GM23338 (cell line): ENCODE measurements at regions not wholly inside any gene's neighbourhood (a gene's known extent, or its start where the extent isn't known, plus 50 kb on each side); places are given as distances from the start of the nearest gene placed in this dataset.

Experiments used
- ATAC-seq: fragments of 200-7000 bp; cut with Tn5 transposase; 3 replicates; pipeline ENCODE4 v1.9.1; 2020
- DNase-seq: peaks from one replicate; pipeline ENCODE4 v3.0.0-alpha.2; 2015; ENCODE audit warnings: low spot score
- H2AFZ ChIP-seq: fragments of 200-600 bp; sonication (generic); 2 replicates; pipeline ENCODE4 v1.8.0; 2016; ENCODE audit warnings: antibody characterized with exemption, mild to moderate bottlenecking, moderate library complexity
- H3F3A ChIP-seq: fragments of 200-600 bp; sonication (generic); replicated peaks from 2 replicates; pipeline ENCODE4 v1.8.0; 2017; ENCODE audit warnings: antibody characterized with exemption, mixed run types, low read depth
- H3K27ac ChIP-seq: fragments of 200-600 bp; sonication (generic); 2 replicates; pipeline ENCODE4 v1.6.1; 2016; ENCODE audit warnings: low read depth
- H3K27me3 ChIP-seq: fragments of 200-600 bp; sonication (generic); 2 replicates; pipeline ENCODE4 v1.8.0; 2016; ENCODE audit warnings: mild to moderate bottlenecking, mixed run types, moderate library complexity; ENCODE audit not compliant: insufficient read depth
- H3K36me3 ChIP-seq: fragments of 200-600 bp; sonication (generic); 2 replicates; pipeline ENCODE4 v1.8.0; 2016; ENCODE audit warnings: mild to moderate bottlenecking; ENCODE audit not compliant: insufficient read depth
- H3K4me1 ChIP-seq: fragments of 200-600 bp; sonication (generic); 2 replicates; pipeline ENCODE4 v1.8.0; 2016; ENCODE audit warnings: mild to moderate bottlenecking, moderate library complexity; ENCODE audit not compliant: insufficient read depth
- H3K4me2 ChIP-seq: fragments of 200-600 bp; sonication (generic); 2 replicates; pipeline ENCODE4 v1.7.1; 2017; ENCODE audit warnings: mixed run types
- H3K4me3 ChIP-seq: fragments of 200-600 bp; sonication (generic); 2 replicates; pipeline ENCODE4 v1.6.1; 2016; ENCODE audit warnings: mixed run types
- H3K79me2 ChIP-seq: fragments of 200-600 bp; sonication (generic); replicated peaks from 2 replicates; pipeline ENCODE4 v1.8.0; 2017; ENCODE audit warnings: mild to moderate bottlenecking; ENCODE audit not compliant: insufficient read depth
- H3K9me2 ChIP-seq: fragments of 200-600 bp; sonication (generic); 2 replicates; pipeline ENCODE4 v1.8.0; 2017; ENCODE audit not compliant: insufficient read depth
- H4K20me1 ChIP-seq: fragments of 200-600 bp; sonication (generic); replicated peaks from 2 replicates; pipeline ENCODE4 v1.8.0; 2017; ENCODE audit warnings: mild to moderate bottlenecking; ENCODE audit not compliant: insufficient read depth
- H3K27ac Mint-ChIP-seq: 2 replicates; pipeline ENCODE4 v1.8.0; 2020; ENCODE audit warnings: inconsistent platforms, mild to moderate bottlenecking, moderate library complexity, mixed read lengths
- H3K27me3 Mint-ChIP-seq: 3 replicates; pipeline ENCODE4 v1.8.0; 2022; ENCODE audit warnings: low read depth, mild to moderate bottlenecking, moderate library complexity, mixed read lengths, inconsistent platforms; ENCODE audit not compliant: insufficient read depth, poor library complexity
- H3K36me3 Mint-ChIP-seq: 3 replicates; pipeline ENCODE4 v1.8.0; 2021; ENCODE audit warnings: low read depth, mild to moderate bottlenecking, inconsistent platforms, moderate library complexity, mixed read lengths
- H3K4me1 Mint-ChIP-seq: 3 replicates; pipeline ENCODE4 v1.8.0; 2020; ENCODE audit warnings: mild to moderate bottlenecking, inconsistent platforms, mixed read lengths
- H3K4me3 Mint-ChIP-seq: 3 replicates; pipeline ENCODE4 v1.8.0; 2021; ENCODE audit warnings: moderate library complexity, mild to moderate bottlenecking, inconsistent platforms, mixed read lengths
- H3K9me3 Mint-ChIP-seq: 3 replicates; pipeline ENCODE4 v1.8.0; 2020; ENCODE audit warnings: moderate library complexity, mild to moderate bottlenecking, inconsistent platforms, mixed read lengths
- CREB1 ChIP-seq: fragments of 250-450 bp; sonication (Bioruptor Pico); IDR thresholded peaks from 2 replicates; pipeline ENCODE4 v1.5.0; 2020; ENCODE audit warnings: low read depth, mild to moderate bottlenecking, moderate library complexity
- CTCF ChIP-seq, 2 experiments: fragments of 200-600 bp in 1 of 2; sonication (generic) in 1 of 2; conservative IDR thresholded peaks; 2 replicates each; pipeline versions ENCODE4 v1.5.1 to v1.6.1; 2016 to 2017; ENCODE audit warnings: antibody characterized with exemption in 2 of 2, low read depth in 2 of 2, mild to moderate bottlenecking in 2 of 2, moderate library complexity in 1 of 2
- ETS1 ChIP-seq: IDR thresholded peaks from 2 replicates; pipeline ENCODE4 v1.6.1; 2016; ENCODE audit warnings: antibody characterized with exemption
- EZH2 ChIP-seq: fragments of 200-600 bp; sonication (generic); IDR thresholded peaks from one replicate; pipeline ENCODE4 v1.8.0; 2017; ENCODE audit warnings: antibody characterized with exemption, mild to moderate bottlenecking, low read depth; ENCODE audit not compliant: unreplicated experiment
- EZH2phosphoT487 ChIP-seq: fragments of 200-600 bp; sonication (generic); IDR thresholded peaks from one replicate; pipeline ENCODE4 v1.8.1; 2018; ENCODE audit warnings: antibody characterized with exemption; ENCODE audit not compliant: unreplicated experiment
- JUNB ChIP-seq: IDR thresholded peaks from one replicate; pipeline ENCODE4 v1.6.1; 2016; ENCODE audit warnings: antibody characterized with exemption; ENCODE audit not compliant: unreplicated experiment
- NANOG ChIP-seq: IDR thresholded peaks from 2 replicates; pipeline ENCODE4 v1.6.1; 2016; ENCODE audit warnings: antibody characterized with exemption, borderline replicate concordance
- POLR2AphosphoS5 ChIP-seq: IDR thresholded peaks from 2 replicates; pipeline ENCODE4 v1.6.1; 2016; ENCODE audit warnings: antibody characterized with exemption, low read depth
- REST ChIP-seq: IDR thresholded peaks from one replicate; pipeline ENCODE4 v1.6.1; 2018; ENCODE audit warnings: antibody characterized with exemption; ENCODE audit not compliant: unreplicated experiment
- STAT1 ChIP-seq: IDR thresholded peaks from one replicate; pipeline ENCODE4 v1.6.1; 2016; ENCODE audit warnings: antibody characterized with exemption; ENCODE audit not compliant: unreplicated experiment
- ZNF114 ChIP-seq: fragments of 250-450 bp; sonication (Bioruptor Pico); IDR thresholded peaks from 2 replicates; pipeline ENCODE4 v1.5.0; 2020; ENCODE audit warnings: mild to moderate bottlenecking, moderate library complexity
- ZNF331 ChIP-seq: fragments of 250-450 bp; sonication (Bioruptor Pico); IDR thresholded peaks from 2 replicates; pipeline ENCODE4 v1.5.0; 2020; ENCODE audit warnings: low read depth, mild to moderate bottlenecking, moderate library complexity
- ZNF462 ChIP-seq: fragments of 250-450 bp; sonication (Bioruptor Pico); IDR thresholded peaks from 2 replicates; pipeline ENCODE4 v1.5.0; 2020; ENCODE audit warnings: mild to moderate bottlenecking, moderate library complexity

- peaks cover 2% of the 10 kb centered on the region for H3K27me3 Mint-ChIP-seq
- no peaks in the 10 kb centered on the region for H3K36me3 ChIP-seq
These were observed 321.5 kb upstream of the ZNF32 start for GRCh38 chr10:43970018-43970698.

More at GRCh38 chr10:43970018-43970698, 321.5 kb upstream of the ZNF32 start:
- Histone ChIP-seq H3K4me3 (no peak overlapping the region), H3K27me3 (no peaks in the 10 kb centered on the region), H4K20me1 (no peaks in the 10 kb centered on the region), H3K79me2 (no peaks in the 10 kb centered on the region), H3K4me2 (no peak overlapping the region), H3K27ac (no peak overlapping the region), H3K4me1 (no peaks in the 10 kb centered on the region), H3F3A (no peaks in the 10 kb centered on the region), H3K9me2 (0 out of 2 replicates have a peak, but pooled peaks cover 3% of the 10 kb centered on the region), H2AFZ (no peak overlapping the region)
- H3K4me3 Mint-ChIP-seq, result no peak overlapping the region
- ATAC-seq (no peak), DNase-seq (no peak)
- no peaks in the 10 kb centered on the region; the same call in 1 of the 3 replicates for H3K9me3 Mint-ChIP-seq
- no peak overlapping the region for H3K27ac Mint-ChIP-seq
- no peaks in the 10 kb centered on the region for H3K4me1 Mint-ChIP-seq
- TF ChIP-seq ETS1, result no peak
- TF ChIP-seq REST, result no peak
- no peak for TF ChIP-seq ZNF114 (CRISPR knock-in tag)
- no peak for TF ChIP-seq CTCF (conservative IDR thresholded peaks at IDR 0.05; ENCODE audit: low read depth in 2 of 2)
- TF ChIP-seq STAT1, result no peak
- TF ChIP-seq EZH2, result no peak
- no peak for TF ChIP-seq JUNB
- TF ChIP-seq ZNF462 (CRISPR knock-in tag), result no peak
- TF ChIP-seq ZNF331 (CRISPR knock-in tag), result no peak
- TF ChIP-seq NANOG, result no peak
- no peak for TF ChIP-seq POLR2AphosphoS5
- no peak for TF ChIP-seq CREB1 (CRISPR knock-in tag)
- no peak for TF ChIP-seq EZH2phosphoT487
- no peaks in the 10 kb centered on the region for H3K36me3 Mint-ChIP-seq
